ENCODE measurements at regions not wholly inside any gene's neighbourhood (a gene's known extent, or its start where the extent isn't known, plus 50 kb on each side); places are given as distances from the start of the nearest gene placed in this dataset.

DNA sequence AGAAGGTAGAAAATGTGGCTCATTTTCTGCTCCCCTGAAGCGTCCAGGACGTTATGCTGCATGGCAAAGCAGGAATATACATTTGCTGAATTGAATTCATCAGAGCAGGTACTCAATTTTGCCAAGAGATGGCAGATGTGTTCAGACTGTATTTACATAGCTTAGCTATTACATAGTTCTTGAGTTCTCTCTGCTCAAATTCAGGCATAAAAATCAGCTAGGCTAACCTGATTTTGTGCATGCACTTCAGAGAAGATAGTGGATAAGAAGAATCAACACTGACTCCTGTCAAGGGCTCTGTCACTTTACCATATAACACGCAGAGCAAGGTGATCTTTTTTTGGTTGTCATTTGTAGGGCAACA lies 209.2 kb upstream of the FAM3C start:
- H3K4me3 ChIP-seq (ENCODE audit: low read depth, low read length), result no peak overlapping the region
- TF ChIP-seq, protein P1, sequence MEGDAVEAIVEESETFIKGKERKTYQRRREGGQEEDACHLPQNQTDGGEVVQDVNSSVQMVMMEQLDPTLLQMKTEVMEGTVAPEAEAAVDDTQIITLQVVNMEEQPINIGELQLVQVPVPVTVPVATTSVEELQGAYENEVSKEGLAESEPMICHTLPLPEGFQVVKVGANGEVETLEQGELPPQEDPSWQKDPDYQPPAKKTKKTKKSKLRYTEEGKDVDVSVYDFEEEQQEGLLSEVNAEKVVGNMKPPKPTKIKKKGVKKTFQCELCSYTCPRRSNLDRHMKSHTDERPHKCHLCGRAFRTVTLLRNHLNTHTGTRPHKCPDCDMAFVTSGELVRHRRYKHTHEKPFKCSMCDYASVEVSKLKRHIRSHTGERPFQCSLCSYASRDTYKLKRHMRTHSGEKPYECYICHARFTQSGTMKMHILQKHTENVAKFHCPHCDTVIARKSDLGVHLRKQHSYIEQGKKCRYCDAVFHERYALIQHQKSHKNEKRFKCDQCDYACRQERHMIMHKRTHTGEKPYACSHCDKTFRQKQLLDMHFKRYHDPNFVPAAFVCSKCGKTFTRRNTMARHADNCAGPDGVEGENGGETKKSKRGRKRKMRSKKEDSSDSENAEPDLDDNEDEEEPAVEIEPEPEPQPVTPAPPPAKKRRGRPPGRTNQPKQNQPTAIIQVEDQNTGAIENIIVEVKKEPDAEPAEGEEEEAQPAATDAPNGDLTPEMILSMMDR (IDR thresholded peaks at IDR 0.05; ENCODE audit: borderline replicate concordance, insufficient read depth, low read depth, low read length), result no peak

DNA sequence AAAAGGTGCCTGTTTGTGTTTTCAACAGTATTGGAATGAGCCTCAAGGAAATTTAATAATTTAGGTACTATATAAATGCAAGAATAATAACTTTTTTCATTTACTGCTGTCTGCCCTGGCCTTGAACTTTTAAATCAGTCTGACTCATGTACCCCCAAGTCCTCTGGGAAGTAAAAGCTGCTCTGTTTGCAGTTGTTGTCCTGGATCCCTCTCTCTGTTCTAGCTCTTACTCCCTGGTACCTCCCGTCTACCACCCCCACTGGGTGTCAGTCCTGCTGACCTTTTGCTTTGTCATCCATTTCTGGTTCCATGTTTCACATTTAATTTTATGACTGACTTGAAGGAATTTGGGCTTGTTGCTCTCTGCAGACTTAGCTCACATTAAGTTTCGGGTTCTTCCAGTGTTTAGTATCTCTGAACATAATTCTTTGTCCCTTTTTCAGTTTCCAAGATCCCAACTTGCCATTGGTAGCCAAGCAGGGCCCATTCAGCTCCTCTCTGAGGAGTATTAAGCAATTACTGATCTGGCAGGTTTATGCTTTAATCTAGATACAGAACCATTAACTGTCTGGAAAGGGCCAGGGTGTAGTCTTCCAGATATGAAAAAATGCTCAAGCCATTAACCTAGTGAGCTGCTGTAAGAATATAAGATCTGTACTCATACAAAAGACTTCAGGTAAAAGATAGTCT lies 208.7 kb upstream of the FAM3C start:
- TF ChIP-seq, protein P1 (IDR thresholded peaks at IDR 0.05; ENCODE audit: borderline replicate concordance, insufficient read depth, low read depth, low read length), result no peak
- no peak overlapping the region for H3K4me3 ChIP-seq (ENCODE audit: low read depth, low read length)

DNA sequence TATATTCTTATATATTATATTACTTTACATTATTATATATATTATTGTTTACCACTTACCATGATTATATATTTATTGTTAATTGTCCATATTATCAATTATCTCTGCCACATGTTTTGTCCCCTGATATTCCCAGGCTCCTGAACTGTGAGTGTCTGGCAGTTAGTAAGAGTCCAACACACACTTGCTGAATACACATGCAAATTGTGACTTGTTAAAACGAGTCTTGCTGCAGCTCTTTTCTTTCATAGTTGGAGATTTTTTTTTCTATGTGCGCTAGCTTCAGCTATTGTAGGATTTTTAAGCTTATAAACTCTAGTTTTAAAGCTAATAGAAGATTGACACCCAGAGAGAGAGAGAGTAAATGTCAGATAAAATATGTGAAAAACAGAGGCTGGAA lies 207.8 kb upstream of the FAM3C start:
- TF ChIP-seq, protein P1 (IDR thresholded peaks at IDR 0.05; ENCODE audit: borderline replicate concordance, insufficient read depth, low read depth, low read length), result no peak
- no peak overlapping the region for H3K4me3 ChIP-seq (ENCODE audit: low read depth, low read length)

DNA sequence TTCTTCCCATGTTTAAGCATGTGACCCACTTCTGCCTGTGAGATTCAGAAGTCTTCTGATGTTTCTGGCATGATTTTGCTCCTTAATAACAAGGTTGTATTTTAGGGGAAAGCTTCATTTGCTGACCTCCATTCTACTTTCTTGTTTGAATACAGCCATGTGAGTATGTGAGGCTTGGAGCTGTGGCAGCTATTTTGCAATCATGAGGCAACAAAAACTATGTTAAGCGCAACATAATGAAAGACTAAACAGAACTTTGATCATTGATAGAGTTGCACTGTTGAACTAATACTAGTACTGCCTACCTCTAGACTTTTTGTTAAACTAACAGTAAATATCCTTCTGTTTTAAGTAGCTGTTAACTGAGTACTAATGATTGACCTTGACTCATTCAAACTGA lies 203.8 kb upstream of the FAM3C start:
- TF ChIP-seq, protein P1 (IDR thresholded peaks at IDR 0.05; ENCODE audit: borderline replicate concordance, insufficient read depth, low read depth, low read length), result no peak
- H3K4me3 ChIP-seq (ENCODE audit: low read depth, low read length), result no peak overlapping the region

DNA sequence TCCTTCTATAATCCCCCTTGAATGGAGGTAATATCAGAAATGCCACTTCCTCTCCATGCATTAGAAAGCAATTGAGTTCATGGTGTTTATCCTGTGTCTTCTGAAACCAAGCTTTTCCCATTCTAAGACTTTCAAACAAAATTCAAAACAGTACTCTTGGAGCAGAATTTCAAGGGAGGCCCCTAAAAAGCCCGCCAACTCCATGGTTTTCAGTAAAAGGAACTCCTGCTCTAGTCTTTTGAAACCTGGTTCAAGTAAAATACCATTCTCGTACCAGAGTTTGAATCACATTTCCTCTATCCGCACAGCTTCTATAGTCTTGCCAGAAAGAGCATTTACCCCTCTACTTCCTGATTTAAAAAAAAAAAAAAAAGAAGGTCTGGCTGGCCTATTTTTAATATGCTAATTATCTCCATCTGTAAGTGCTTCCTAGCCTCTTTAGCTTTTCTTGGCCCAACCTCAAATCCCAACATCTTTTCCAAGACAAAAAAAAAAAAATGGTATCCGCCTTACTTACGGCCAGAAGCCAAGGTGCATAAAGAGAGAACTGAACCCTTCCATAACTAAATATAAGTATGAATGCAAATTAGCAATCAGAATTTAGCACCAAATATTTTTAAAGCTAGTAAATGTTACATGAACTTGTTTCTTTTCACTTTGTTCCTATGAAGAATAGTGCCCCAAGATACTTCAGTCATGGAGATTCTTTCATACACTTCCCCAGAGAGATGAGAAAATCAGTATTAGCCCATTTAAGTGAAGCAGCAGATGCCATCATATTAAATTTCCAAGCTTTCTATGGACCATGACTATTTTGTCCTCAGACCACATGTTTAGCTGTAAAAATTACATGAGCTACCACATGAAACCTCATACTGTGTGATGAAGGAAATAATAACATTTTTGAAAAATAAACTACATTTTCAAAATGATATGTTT lies 199.9 kb upstream of the FAM3C start:
- TF ChIP-seq, protein P1 (IDR thresholded peaks at IDR 0.05; ENCODE audit: borderline replicate concordance, insufficient read depth, low read depth, low read length), result no peak
- H3K4me3 ChIP-seq (ENCODE audit: low read depth, low read length), result no peak overlapping the region

DNA sequence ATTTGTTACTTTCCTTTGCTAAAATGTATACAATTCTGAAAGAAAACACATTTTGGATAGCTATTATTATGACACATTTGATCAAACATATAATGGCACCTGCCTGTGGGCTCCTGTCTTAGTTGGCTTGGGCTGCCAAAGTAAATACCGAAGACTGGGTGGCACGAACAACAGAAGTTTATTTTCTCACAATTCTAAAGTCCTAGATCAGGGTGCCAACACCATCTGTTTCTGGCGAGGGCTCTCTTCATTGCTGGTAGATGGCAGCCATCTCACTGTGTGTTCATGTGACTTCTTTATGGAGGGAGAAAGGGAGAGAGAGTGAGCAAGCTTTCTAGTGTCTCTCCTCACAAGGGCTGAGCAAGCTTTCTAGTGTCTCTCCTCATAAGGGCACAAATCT lies 195.8 kb upstream of the FAM3C start:
- H3K4me3 ChIP-seq (ENCODE audit: low read depth, low read length), result no peak overlapping the region
- TF ChIP-seq, protein P1 (IDR thresholded peaks at IDR 0.05; ENCODE audit: borderline replicate concordance, insufficient read depth, low read depth, low read length), result no peak
